Breast epithelium (tissue), 4 donors: ENCODE measurements at regions not wholly inside any gene's neighbourhood (a gene's known extent, or its start where the extent isn't known, plus 50 kb on each side); places are given as distances from the start of the nearest gene placed in this dataset.

Experiments
- DNase-seq, 2 donors: peaks; one replicate each; pipeline ENCODE4 v3.0.0-alpha.2; 2019; ENCODE audit warnings: low spot score in 2 of 2
- H3K27ac ChIP-seq, 2 donors: fragments of 200-600 bp; sonication (generic) in 1 of 2; one replicate each; pipeline ENCODE4 v1.5.1; 2016 to 2019; ENCODE audit warnings: mild to moderate bottlenecking in 1 of 2
- H3K27me3 ChIP-seq, 2 donors: fragments of 200-600 bp; sonication (generic) in 1 of 2; one replicate each; pipeline versions ENCODE4 v1.5.1 to v1.6.0; 2017 to 2019; ENCODE audit warnings: control low read depth in 1 of 2, mild to moderate bottlenecking in 1 of 2
- H3K36me3 ChIP-seq: fragments of 200-600 bp; one replicate; pipeline ENCODE4 v1.5.1; 2019
- H3K4me1 ChIP-seq, 2 donors: fragments of 200-600 bp; sonication (generic); one replicate each; pipeline ENCODE4 v1.5.1; 2016 to 2019; ENCODE audit warnings: control low read depth in 1 of 2
- H3K4me3 ChIP-seq, 3 donors: fragments of 200-600 bp; sonication (generic); 1 replicate in 2 of 3; 2 replicates in 1 of 3; pipeline ENCODE4 v1.5.1; 2016 to 2019; ENCODE audit warnings: mild to moderate bottlenecking in 3 of 3, moderate library complexity in 2 of 3
- H3K9me3 ChIP-seq, 2 donors: fragments of 200-600 bp; sonication (generic) in 1 of 2; one replicate each; pipeline ENCODE4 v1.5.1; 2016 to 2019; ENCODE audit warnings: control low read depth in 1 of 2
- POLR2A ChIP-seq: fragments of 450-650 bp; IDR thresholded peaks from one replicate; pipeline ENCODE4 v1.6.1; 2016; ENCODE audit warnings: antibody characterized with exemption, mild to moderate bottlenecking, moderate library complexity
- POLR2AphosphoS5 ChIP-seq, 3 donors: sonication (generic); formaldehyde crosslinking; IDR thresholded peaks; one replicate each; pipeline ENCODE4 v1.6.1; 2017; ENCODE audit warnings: antibody characterized with exemption in 3 of 3
- intact Hi-C: fragments of 100-400 bp; cut with DNase I; formaldehyde crosslinking; loops from one replicate; pipeline ENCODE4 v1.15.1; 2023; ENCODE audit warnings: low total_unique reads
- TF ChIP-seq, protein P1 (sequence below), 3 donors: fragments of 450-650 bp; IDR thresholded peaks; one replicate each; pipeline ENCODE4 v1.5.1; 2016 to 2017; ENCODE audit warnings: antibody characterized with exemption in 3 of 3, mild to moderate bottlenecking in 3 of 3, moderate library complexity in 3 of 3

DNA sequence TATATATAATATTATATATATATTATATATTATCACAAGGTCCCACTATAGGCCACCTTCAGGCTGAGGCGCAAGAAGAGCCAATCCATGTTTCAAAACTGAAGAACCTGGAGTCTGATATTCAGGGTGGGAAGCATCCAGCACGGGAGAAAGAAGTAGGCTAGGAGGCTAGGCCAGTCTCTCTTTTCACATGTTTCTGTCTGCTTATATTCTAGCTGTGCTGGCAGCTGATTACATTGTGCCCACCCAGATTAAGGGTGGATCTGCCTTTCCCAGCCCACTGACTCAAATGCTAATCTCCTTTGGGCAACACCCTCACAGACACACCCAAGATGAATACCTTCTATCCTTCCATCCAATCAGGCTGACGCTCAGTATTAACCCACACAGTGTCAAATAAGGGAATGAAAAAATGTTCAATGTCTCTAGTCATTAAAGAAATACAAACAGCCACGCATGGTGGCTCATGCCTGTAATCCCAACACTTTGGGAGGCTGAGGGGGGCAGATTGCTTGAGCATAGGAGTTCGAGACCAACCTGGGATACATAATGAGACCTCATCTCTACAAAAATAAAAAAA is 135.4 kb upstream of the PCBD1 start:
- no peak for DNase-seq
- no peaks in the 10 kb centered on the region for H3K36me3 ChIP-seq
- H3K27me3 ChIP-seq: no peaks in the 10 kb centered on the region
- no peak overlapping the region for H3K27ac ChIP-seq
- no peak overlapping the region for H3K4me3 ChIP-seq
- intact Hi-C loops: no loop called here
- TF ChIP-seq, protein P1, sequence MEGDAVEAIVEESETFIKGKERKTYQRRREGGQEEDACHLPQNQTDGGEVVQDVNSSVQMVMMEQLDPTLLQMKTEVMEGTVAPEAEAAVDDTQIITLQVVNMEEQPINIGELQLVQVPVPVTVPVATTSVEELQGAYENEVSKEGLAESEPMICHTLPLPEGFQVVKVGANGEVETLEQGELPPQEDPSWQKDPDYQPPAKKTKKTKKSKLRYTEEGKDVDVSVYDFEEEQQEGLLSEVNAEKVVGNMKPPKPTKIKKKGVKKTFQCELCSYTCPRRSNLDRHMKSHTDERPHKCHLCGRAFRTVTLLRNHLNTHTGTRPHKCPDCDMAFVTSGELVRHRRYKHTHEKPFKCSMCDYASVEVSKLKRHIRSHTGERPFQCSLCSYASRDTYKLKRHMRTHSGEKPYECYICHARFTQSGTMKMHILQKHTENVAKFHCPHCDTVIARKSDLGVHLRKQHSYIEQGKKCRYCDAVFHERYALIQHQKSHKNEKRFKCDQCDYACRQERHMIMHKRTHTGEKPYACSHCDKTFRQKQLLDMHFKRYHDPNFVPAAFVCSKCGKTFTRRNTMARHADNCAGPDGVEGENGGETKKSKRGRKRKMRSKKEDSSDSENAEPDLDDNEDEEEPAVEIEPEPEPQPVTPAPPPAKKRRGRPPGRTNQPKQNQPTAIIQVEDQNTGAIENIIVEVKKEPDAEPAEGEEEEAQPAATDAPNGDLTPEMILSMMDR (IDR thresholded peaks at IDR 0.05): no peak
- TF ChIP-seq POLR2AphosphoS5 (IDR thresholded peaks at IDR 0.05) (no peak), POLR2A (no peak)
- no peaks in the 10 kb centered on the region for H3K4me1 ChIP-seq
- H3K9me3 ChIP-seq: peaks cover 0 to 9% of the 10 kb centered on the region in 2 donors

DNA sequence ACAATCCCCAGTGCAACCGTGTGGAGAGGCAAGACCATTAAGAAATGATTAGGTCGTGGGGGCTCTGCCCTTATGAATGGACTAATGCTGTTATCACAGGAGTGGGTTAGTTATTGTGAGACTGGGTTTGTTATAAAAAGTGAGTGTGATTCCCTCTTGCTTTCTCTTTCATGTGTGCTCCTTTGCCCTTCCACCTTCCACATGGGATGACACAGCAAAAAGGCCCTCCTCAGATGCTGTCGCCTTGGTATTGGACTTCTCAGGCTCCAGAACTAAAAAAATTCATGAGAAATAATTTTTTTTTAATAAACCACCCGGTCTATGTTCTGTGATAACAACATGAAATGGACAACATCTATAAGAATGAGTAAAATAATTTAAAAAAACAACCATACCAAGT is 136.1 kb upstream of the PCBD1 start:
- no peak overlapping the region for H3K27ac ChIP-seq
- intact Hi-C loops: no loop called here
- H3K9me3 ChIP-seq: peaks cover 0 to 9% of the 10 kb centered on the region in 2 donors
- no peaks in the 10 kb centered on the region for H3K27me3 ChIP-seq
- no peaks in the 10 kb centered on the region for H3K4me1 ChIP-seq
- TF ChIP-seq, protein P1 (IDR thresholded peaks at IDR 0.05): no peak
- no peak for TF ChIP-seq POLR2A
- no peak for TF ChIP-seq POLR2AphosphoS5 (IDR thresholded peaks at IDR 0.05)
- no peak overlapping the region for H3K4me3 ChIP-seq
- no peaks in the 10 kb centered on the region for H3K36me3 ChIP-seq
- DNase-seq: no peak

DNA sequence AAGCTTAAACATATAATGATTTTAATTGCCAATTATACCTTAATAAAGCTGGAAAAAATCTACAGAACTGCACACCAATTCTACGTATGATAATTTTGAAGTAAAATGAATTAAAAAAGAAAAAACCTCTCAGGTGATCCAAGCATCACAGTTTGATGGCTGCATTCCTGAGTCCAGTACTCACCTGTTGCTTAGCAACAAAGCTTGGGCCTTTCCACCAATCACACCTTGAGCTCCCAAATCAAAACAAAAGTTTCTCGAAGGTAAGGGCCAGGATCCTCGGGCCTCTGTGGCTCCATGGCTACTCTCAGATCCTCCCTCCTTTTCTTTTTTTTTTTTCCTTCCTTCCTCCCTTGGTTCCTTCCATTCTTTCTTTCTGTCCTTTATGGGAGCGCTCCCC is 137.2 kb upstream of the PCBD1 start:
- H3K9me3 ChIP-seq: peaks cover 0 to 9% of the 10 kb centered on the region in 2 donors
- TF ChIP-seq POLR2AphosphoS5 (IDR thresholded peaks at IDR 0.05) (no peak), POLR2A (no peak)
- TF ChIP-seq, protein P1 (IDR thresholded peaks at IDR 0.05): no peak
- intact Hi-C loops: no loop called here
- no peak overlapping the region for H3K4me3 ChIP-seq
- no peaks in the 10 kb centered on the region for H3K27me3 ChIP-seq
- H3K27ac ChIP-seq: no peak overlapping the region
- no peak for DNase-seq
- H3K4me1 ChIP-seq: no peaks in the 10 kb centered on the region
- no peaks in the 10 kb centered on the region for H3K36me3 ChIP-seq

DNA sequence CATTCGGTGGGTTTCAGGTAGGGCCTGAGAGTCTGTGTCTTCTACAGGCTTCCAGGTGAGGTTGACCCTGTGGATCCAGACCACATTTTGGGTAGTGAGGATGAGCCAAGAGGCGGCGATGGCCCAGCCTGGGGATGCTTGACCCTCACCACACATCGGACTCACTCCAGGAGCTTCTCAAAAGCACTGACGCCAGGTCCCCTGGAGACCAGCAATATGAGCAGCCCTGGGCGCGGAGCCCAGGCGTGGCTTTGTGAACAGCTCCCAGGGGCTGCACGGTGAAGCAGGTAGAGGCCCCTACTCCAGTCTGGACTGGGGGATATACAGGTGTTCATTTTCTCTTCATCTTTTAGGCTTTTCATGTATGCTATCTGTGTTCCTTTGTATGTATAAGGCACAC is 139.7 kb upstream of the PCBD1 start:
- DNase-seq: no peak
- Histone ChIP-seq H3K27ac (no peak overlapping the region), H3K4me3 (no peak overlapping the region), H3K27me3 (no peaks in the 10 kb centered on the region), H3K4me1 (no peaks in the 10 kb centered on the region), H3K9me3 (no peaks in the 10 kb centered on the region), H3K36me3 (no peaks in the 10 kb centered on the region)
- TF ChIP-seq, protein P1 (IDR thresholded peaks at IDR 0.05): no peak
- TF ChIP-seq POLR2A (no peak), POLR2AphosphoS5 (IDR thresholded peaks at IDR 0.05) (no peak)
- intact Hi-C loops: no loop called here

DNA sequence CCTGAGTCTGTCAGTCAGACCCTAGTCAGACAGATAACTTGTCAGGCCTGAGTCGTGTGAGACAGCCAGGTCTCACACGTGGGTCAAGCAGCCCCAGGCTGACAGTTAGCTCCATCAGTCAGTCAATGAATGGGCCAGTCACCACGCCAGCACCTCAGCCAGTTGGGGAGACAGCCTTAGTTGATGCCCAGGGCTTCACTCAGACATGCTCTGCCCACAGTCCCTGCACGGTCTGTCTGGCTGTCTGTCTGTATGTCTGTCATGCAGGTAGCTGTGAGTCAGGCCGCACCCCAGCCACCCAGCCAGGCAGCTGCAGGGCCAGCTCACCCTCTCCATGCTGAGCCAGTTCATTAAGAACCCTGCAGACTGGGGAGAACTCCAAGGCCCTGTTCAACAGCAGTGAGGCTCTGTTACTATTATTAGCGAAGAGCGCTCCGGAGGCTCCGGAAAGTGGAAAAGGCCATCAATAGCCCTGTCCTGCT is 141.1 kb upstream of the PCBD1 start:
- no peak for DNase-seq
- Histone ChIP-seq H3K9me3 (no peaks in the 10 kb centered on the region), H3K27ac (no peak overlapping the region), H3K36me3 (no peaks in the 10 kb centered on the region), H3K4me3 (no peak overlapping the region), H3K4me1 (no peaks in the 10 kb centered on the region), H3K27me3 (no peaks in the 10 kb centered on the region)
- intact Hi-C loops: no loop called here
- TF ChIP-seq POLR2AphosphoS5 (IDR thresholded peaks at IDR 0.05) (no peak), POLR2A (no peak)
- TF ChIP-seq, protein P1 (IDR thresholded peaks at IDR 0.05): no peak
